ENCODE measurements at regions not wholly inside any gene's neighbourhood (a gene's known extent, or its start where the extent isn't known, plus 50 kb on each side); places are given as distances from the start of the nearest gene placed in this dataset.
"Not testable (repeated sequence)": the region's sequence is repeated elsewhere in the genome, so short reads cannot be mapped to it uniquely, and the experiment has no call there.

- DNase-seq, result no peak
These were observed 161.5 kb upstream of the GPR101 start for GRCh38 chrX:137195296-137195695.

- peak; percentile 18 for DNase-seq
These were observed 160.4 kb upstream of the GPR101 start for GRCh38 chrX:137194164-137194563.

- DNase-seq, result no peak
These were observed 153.7 kb upstream of the GPR101 start for GRCh38 chrX:137187540-137187939.

GRCh38 chrX:137178392-137178791 lies 144.6 kb upstream of the GPR101 start:
- no peak for DNase-seq

- no peak for DNase-seq
These were observed 138.6 kb upstream of the GPR101 start for GRCh38 chrX:137172317-137172948.

- no peak for DNase-seq
These were observed 137.8 kb upstream of the GPR101 start for GRCh38 chrX:137171626-137172025.

GRCh38 chrX:137166591-137166990 lies 132.8 kb upstream of the GPR101 start:
- DNase-seq, result peak; percentile 21

GRCh38 chrX:137164329-137164728 lies 130.5 kb upstream of the GPR101 start:
- DNase-seq, result no peak

- DNase-seq, result no peak
These were observed 117.6 kb upstream of the GPR101 start for GRCh38 chrX:137151403-137151802.

GRCh38 chrX:137143864-137144263 lies 110.1 kb upstream of the GPR101 start:
- no peak for DNase-seq

GRCh38 chrX:137122651-137123050 lies 88.9 kb upstream of the GPR101 start:
- not testable (repeated sequence) for DNase-seq

- DNase-seq, result no peak
These were observed 85.3 kb upstream of the GPR101 start for GRCh38 chrX:137119049-137119448.

- no peak for DNase-seq
These were observed 84.7 kb upstream of the GPR101 start for GRCh38 chrX:137118536-137118935.

- DNase-seq, result no peak
These were observed 84.3 kb upstream of the GPR101 start for GRCh38 chrX:137118136-137118535.

GRCh38 chrX:137107877-137108276 lies 74.1 kb upstream of the GPR101 start:
- not testable (repeated sequence) for DNase-seq

GRCh38 chrX:137101273-137101990 lies 67.6 kb upstream of the GPR101 start:
- DNase-seq, result no peak

All from CD4-positive, alpha-beta T cell treated with Interleukin-17A for 4 hours (primary cell).